GM11168 (cell line): ENCODE measurements at regions not wholly inside any gene's neighbourhood (a gene's known extent, or its start where the extent isn't known, plus 50 kb on each side); places are given as distances from the start of the nearest gene placed in this dataset.

Experiments
- in situ Hi-C: fragments of 300-500 bp; cut with MboI; formaldehyde crosslinking; loops from one replicate; pipeline ENCODE4 v1.12.0; 2022; ENCODE audit warnings: low sequenced_read_pairs; ENCODE audit not compliant: unreplicated experiment

DNA sequence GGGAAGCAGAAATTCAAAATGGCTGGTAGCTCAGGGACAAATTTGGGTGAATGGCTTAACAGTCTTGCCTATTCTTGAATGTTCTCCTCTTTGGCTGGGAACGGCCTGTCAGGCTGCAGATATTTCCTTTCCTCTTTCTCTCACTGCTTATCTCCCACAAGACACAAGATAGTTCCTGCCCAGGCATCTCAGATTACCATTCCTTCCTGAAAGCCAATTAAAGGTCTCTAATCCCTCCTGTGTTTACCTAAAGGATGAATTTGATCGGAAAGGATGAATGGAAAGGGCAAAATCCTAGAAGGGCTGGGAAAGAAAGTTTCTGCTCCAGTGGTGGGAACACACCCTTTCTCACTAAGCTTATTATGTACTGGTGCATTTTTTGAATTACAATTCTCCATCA, 95.9 kb upstream of the JAG1 start:
- in situ Hi-C loops: no loop called here

GRCh38 chr20:10770753-10771152, 97.0 kb upstream of the JAG1 start:
- in situ Hi-C loops: no loop called here

DNA sequence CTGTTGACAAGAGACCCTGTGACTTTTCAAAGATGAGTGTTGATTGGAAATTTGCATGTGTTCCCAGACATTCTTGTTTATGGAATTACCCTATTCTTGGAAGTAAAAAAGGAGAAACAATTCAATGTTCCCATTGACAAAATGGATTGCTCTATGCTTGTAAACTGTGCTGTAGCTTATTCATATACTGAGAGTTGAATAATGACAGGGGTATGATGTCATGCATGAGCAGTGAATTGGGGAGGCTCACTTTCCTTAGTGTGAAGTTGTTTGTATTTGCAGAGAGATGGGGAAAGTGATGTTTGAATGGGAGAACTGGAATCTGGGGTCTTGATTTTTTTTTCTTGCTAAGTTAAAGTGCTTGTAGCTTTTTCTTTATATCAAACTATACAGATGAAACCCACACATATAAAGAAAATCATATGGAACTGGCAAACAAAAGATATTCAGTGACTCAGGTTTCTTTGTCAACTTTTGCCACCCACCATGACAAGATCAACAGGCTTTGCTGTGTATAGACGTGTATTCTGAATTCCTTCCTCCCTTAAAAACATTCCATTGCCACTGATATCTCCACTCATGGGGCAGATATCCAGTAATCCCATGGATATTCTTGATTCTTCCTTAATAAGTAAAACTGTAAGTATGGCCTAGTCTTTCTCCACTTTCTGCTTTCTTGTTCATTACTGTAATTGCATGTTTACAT, 97.8 kb upstream of the JAG1 start:
- in situ Hi-C loops: no loop called here

- in situ Hi-C loops: no loop called here
These were observed 100.7 kb upstream of the JAG1 start for GRCh38 chr20:10774357-10774943.

- in situ Hi-C loops: no loop called here
These were observed 103.9 kb upstream of the JAG1 start for GRCh38 chr20:10777710-10778109.

GRCh38 chr20:10779911-10780310, 106.1 kb upstream of the JAG1 start:
- in situ Hi-C loops: no loop called here

GRCh38 chr20:10780901-10781300, 107.1 kb upstream of the JAG1 start:
- in situ Hi-C loops: no loop called here

DNA sequence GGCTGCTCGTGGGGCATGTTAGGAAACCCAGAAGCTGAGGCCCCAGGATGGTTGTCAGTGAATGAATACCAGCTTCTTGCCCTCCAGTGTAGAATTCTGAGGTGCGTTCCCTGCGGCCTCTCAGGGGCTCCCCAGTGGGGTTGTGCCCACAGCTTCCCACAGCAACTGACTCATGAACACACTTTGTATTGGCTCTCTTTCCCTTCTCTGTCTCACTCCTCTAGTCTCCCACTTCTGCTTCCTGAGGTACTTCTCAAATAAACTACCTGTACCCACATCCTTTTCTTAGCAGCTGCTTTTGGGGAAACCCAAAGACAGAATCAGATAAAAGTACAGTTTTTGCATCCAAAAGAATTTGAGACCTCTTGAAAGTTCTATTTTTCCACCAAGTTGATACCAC, 107.7 kb upstream of the JAG1 start:
- in situ Hi-C loops: no loop called here

DNA sequence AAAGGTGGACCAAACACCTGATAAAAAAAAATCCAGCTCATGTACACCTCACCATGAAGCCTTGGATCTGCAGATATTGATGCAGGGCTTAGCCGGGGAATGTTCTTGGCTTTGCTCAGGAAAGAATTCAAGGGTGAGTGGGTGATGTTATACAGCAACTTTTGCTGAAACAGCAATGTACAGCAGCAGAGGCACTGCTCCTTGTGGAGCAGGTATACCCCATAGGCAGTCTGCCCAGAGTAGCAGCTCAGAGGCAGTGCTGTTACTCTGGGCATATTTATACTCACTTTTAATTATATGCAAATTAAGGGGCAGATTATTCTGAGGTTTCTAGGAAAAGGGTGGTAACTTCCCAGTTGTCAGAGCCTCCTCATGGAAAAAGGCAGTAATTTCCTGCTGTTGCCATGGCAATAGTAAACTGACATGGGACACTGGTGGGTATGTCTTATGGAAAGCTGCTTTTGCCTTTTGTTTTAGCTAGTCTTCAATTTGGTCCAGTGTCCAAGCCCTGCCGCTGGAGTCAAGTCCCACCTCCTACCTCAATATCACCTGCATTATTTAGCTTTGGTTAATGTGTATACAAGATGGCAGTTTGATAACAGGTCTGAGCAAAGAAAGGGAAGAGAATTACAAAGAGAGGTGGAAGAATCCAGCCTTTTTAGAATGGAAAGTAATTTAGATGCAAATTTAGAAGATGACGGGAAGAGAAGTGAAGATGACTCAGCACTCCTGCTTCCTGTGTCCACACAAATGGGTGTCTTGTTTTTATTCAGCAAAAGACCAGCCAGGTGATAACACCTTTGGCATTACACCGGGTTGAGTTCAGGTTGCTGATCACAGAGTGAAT, 110.1 kb upstream of the JAG1 start:
- in situ Hi-C loops: no loop called here

GRCh38 chr20:10784554-10785183, 110.9 kb upstream of the JAG1 start:
- in situ Hi-C loops: no loop called here

DNA sequence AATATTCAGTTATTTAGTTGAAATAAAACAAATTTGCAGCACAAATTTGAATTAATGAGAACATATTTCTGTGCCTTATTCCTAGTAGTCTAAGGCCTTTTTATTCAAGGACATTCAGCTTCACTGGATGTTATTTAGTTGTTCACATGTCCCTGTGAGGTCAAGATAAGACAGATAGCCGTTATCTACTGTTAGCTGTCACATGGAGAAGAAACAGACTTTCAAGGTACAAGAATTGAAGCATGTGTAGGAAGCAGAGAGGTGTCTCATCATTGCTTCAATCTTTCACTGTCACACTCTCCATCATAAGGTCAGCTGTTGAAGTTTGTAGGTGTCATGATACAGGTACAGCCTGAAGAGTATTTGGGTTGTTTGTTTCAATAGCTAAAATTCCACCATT, 112.9 kb upstream of the JAG1 start:
- in situ Hi-C loops: no loop called here

- in situ Hi-C loops: no loop called here
These were observed 114.3 kb upstream of the JAG1 start for GRCh38 chr20:10788055-10788454.

DNA sequence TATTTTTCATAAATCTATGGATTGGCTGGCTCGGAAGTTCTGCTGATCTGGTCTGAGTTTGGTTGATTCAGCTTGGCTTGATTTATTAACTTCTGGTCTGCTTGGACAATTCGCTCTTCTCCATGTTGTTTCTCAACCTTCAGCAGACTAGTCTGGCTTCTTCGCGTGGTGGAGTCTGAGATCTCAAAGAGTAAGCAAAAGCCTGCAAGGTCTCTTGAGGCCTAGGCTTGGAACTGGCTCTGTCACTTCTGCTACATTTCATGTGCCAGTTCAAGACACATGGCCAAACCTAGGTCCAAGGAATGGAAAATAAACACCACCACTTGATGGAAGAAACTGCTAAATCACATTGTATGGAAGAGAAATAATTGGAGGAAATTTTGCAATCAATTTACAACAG, 115.1 kb upstream of the JAG1 start:
- in situ Hi-C loops: no loop called here

DNA sequence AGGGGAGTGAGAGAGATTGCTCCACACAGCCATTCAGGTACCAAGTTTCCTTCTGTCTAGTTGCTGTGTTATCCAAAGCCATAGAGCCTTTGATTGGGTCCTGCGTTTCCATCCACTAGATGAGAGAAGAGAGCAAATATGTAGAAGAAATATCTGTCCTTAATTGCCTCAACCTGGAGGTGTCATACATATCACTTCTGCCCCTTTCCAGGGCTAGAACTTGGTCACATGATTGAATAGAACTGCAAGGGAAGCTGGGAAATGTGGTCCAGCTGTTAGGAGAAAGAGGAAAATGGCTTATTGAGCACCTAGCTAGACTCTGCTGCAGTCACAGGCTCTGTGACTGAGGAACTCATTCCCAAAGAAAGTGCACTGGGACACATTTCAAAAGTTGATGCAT, 115.6 kb upstream of the JAG1 start:
- in situ Hi-C loops: no loop called here

GRCh38 chr20:10790013-10790412, 116.2 kb upstream of the JAG1 start:
- in situ Hi-C loops: no loop called here

DNA sequence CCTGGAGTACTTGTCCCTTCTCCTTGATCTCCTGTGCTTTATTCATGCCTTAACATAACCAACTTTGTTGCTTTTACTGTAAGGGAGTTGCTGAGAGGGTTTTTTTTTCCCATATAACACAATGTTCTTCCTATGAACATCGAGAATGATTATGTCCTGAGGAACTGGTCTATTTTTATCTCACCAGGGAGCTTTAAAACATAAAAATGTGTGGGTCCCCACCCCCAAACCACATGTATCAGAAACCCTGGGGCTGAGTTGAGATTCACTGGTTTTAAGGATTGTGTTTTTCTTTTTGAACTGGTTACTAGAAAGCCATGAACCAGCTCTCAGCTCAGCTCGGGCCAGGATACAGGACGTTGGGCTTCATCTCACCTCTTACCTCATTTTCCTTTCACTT, 118.5 kb upstream of the JAG1 start:
- in situ Hi-C loops: no loop called here

GRCh38 chr20:10793766-10794165, 120.0 kb upstream of the JAG1 start:
- in situ Hi-C loops: no loop called here

GRCh38 chr20:10794765-10795164, 121.0 kb upstream of the JAG1 start:
- in situ Hi-C loops: no loop called here

DNA sequence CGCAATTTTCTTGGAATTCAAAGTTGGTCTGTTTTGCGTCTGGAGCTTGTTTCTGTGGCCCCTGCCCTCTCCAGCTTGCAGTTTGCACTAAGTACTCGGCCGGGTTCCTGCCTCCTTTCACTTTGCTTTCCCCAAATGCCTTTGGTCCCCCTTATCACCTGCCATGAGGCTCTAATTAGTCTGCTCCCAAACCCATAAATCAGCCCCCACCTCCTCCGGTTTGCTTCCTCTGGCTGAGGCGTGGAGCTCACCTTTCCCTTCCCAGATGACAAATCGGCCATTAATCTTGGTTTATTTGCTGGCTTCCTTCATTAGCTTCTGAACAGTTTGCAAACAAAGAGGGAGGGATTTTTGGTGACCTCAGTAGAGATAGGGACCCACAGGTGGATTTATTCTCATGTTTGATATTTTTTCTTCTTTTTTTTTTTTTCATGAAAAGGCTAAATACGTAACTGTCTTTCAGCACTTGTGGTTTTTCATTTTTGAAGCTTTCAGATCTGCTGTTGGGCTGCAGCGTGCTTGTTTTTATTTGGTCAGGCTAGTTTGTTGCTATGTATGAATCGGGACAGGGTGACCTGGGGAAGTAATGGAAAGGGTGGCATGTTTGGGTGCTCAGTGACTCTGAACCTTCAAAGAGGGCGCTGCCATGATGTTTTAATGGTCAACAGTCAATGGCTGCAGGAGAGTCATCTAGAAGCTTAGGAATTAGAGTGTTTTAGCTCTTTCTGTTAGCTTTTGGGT, 121.7 kb upstream of the JAG1 start:
- in situ Hi-C loops: no loop called here

DNA sequence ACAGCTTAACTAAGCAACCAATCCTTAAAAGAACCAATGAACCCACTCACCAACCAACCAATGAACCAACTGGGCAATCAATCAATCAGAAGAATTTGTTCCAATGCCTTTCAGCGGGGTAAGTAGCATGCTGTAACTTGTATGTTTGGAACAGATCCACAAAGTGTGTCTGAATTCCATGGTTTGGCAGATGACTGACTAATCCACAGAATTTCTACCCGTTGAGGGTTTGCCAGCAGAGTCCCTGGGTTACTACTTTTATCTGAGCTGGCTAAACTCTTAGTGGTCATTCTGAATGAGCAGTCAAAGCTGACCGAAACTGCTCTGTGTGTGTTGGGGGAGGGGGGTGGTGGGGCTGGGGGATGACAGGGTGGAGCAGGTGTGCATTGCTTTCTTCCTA, 125.0 kb upstream of the JAG1 start:
- in situ Hi-C loops: no loop called here
